Eye (tissue), 1 donor: ENCODE measurements at regions not wholly inside any gene's neighbourhood (a gene's known extent, or its start where the extent isn't known, plus 50 kb on each side); places are given as distances from the start of the nearest gene placed in this dataset.
"Not testable (repeated sequence)": the region's sequence is repeated elsewhere in the genome, so short reads cannot be mapped to it uniquely, and the experiment has no call there.

Experiments
- DNase-seq: peaks from one replicate; pipeline ENCODE4 v3.0.0-alpha.2; 2015

DNA sequence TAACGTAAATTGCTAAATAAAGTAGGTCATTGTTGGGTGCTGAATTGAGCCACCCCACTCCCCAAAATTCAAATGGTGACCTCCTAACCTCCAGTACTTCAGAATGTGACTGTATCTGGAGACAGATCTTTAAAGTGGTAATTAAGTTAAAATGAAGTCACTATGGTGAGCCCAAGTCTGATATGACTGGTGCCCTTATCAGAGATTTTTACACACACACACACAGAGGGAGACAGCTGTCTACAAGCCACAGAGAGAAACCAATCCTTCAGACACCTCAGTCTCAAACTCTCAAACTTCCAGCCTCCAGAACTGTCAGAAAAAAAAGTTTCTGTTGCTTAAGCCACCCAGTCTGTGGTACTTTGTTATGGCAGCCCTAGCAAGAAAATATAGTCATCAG is 879.2 kb upstream of the INTU start:
- DNase-seq, result no peak

DNA sequence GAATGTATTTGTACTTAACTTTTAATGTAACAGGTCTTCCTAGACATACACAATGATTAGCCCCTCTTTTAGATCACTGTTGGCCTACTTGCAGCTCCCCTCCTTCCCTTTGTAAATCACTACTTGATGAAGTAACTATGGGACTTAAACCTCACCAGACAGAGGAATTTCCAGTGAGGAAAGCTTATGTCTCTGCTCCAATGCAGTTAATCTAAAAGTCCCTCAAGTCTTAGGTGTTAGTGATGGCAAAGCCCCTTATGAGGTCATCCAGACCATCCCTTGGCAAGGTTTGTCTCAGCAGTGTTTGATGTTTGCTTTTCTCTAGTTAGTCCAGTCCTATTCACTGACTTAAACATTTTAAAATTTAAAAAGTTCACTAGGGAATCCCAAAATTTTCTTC is 877.3 kb upstream of the INTU start:
- DNase-seq, result no peak

DNA sequence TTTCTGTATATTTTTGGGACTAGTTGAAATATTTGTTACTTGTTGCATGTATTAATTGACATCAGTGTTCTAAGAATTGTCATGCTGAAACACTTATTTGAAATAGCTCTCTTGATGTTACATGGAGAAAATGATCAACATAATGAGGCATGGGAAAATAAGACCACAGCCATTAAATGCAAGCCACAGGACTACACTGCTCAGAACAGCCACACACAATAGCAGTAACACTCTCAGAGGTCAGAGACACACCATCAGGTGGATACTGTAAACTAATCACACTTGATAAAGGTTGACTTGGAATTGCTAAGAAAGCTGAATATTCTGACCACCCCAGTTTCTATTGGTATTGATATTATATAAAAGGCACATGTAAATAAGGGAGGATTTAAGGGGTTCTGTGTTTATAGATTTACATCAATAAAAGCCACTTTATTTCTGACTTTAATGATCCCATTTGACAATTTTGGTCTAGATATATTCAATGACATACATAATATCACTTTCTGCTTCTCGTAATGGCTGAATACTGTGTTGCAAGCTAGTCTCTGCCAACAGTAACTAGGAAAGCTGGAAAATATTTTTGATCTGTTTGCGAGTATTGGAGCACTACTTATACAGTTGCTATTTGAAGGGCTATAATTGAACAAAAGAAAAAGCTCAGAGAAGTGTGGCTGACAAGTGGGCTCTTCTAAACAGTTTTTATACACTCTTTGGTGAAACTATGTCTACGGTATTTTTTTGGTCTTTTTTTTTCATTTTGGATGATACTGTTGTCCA is 876.5 kb upstream of the INTU start:
- no peak for DNase-seq

DNA sequence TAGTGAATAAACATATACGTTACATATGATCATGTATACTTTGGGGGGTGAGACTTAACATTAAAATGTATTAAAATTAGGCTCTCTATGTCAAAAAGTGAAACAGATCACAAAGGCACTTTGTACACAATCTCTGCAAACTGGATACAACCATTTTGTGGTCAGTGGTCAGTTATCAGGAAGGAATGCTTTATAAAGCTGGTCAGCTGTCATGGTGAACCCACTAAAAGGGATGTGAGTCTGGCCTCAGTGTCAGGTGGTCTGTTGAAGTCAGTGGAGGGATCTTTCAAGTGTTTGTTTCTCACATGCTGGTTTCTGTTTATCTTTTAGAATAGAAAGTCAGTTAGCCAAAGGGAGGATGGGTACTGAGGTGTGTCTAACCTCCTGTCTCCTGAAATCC is 875.5 kb upstream of the INTU start:
- DNase-seq, result no peak

DNA sequence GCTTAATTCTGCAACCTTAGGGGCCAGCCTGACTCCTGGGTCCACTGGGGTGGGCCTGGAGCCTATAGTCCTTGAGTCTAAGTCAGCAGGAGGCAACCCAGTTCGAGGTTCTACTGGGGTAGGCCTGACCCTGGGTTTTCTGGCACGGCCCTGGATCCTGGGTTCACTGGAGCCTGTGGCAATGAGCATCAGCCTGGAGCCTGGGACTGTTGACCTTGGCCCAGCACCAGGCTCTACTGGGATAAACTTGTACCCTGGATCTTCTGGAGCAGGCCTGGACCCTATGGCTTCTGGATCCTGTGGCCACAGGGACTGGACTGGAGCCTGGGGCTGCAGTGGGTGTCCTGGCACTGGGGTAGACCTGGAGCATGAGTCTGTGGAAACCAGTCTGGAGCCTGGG is 874.3 kb upstream of the INTU start:
- DNase-seq, result no peak

DNA sequence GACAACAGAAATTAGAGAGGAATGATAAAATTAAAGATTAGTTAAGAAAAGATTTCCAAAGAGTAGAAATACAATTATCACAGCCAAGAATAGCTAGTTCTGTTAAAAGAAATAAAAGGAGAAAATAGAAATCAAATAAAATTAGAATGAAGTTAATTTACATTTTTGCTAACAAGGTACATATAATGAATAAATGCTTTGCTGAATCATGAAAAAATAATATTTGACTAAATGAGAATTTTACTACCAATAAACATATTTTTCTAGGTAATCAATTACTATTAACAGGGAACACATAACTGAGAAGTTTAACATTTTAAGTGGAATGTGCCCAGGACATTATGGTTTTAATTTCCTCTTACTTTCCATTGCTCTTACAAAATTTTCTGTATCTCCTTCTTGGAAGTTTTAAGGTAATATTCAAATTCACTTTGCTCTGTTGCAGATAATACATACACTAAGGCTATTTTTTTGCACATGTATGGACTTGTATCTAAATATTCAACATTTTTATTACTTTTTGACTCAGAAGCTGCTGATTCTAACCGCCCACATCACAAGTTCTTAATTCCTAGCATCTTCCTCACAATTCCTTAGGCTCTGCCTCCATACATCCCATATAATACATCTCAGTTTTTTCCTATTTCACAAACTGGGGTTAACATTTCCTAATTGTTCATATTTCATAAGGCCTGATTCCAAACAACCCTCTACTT is 870.7 kb upstream of the INTU start:
- DNase-seq, result no peak

DNA sequence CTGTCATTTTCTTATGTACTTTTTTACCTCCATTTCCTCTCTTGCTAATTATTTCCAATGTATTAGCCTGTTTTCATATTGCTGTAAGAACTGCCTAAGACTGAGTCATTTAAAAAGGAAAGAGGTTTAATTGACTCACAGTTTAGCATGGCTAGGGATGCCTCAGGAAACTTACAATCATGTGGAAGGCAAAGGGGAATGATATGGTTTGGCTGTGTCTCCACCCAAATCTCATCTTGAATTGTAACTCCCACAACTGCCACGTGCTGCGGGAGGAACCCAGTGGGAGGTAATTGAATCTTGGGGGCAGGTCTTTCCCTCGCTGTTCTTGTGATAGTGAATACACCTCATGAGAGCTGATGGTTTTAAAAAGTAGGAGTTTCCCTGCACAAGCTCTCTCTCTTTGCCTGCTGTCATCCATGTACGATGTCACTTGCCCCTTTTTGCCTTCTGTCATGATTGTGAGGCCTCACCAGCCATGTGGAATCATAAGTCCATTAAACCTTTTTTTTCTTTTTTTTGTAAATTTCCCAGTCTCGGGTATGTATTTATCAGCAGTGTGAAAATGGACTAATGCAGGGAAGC is 870.0 kb upstream of the INTU start:
- DNase-seq, result no peak

DNA sequence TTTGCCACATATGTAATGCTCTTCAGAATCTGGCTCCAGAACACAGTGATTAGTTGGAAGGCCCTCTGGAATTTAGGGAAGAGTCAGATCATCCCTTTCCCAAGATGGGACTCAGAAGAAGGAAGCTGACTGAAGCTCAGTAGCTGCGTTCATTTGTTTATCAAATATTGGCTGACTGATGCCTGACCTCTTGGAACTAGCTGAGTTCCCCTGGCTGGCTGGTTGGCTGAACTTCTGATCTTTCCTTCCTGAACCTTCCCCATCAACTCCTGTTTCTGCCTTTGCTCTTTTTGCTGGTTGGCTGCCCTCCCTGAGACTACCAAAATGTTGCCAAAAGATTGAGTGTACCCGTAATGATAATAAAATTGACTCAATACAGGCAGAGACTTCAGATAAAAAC is 866.5 kb upstream of the INTU start:
- no peak for DNase-seq

DNA sequence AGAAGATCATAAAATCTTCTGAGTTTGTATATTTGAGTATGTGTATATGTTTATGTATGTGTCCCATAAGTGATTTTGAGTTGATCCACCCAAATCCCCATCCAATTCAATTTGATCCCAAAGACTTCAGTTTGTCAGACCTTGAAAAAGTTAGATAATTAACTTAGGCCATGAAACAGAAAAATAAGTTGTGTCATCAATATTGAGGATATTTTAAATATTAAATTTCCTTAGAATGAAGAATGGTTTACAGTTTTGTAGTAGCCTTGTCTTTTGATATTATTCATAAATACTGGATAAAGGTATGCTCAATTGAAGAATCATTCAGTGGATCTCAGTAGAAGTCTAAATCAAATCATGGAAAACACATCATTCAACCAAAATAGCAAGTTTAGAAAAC is 864.4 kb upstream of the INTU start:
- no peak for DNase-seq

DNA sequence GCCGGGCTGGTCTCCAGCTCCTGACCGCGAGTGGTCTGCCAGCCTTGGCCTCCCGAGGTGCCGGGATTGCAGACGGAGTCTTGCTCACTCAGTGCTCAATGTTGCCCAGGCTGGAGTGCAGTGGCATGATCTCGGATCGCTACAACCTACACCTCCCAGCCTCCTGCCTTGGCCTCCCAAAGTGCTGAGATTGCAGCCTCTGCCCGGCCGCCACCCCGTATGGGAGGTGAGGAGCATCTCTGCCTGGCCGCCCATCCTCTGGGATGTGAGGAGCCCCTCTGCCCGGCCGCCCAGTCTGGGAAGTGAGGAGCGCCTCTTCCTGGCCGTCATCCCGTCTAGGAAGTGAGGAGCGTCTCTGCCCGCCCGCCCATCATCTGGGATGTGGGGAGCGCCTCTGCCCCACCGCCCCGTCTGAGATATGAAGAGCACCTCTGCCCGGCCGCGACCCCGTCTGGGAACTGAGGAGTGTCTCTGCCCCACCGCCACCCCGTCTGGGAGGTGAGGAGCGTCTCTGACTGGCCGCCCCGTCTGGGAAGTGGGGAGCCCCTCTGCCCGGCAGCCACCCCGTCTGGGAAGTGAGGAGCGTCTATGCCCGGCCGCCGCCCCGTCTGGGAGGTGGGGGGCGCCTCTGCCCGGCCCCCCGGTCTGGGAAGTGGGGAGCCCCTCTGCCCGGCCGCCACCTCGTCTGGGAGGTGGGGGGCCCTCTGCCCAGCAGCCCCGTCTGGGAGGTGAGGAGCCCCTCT is 861.8 kb upstream of the INTU start:
- DNase-seq, result not testable (repeated sequence)

DNA sequence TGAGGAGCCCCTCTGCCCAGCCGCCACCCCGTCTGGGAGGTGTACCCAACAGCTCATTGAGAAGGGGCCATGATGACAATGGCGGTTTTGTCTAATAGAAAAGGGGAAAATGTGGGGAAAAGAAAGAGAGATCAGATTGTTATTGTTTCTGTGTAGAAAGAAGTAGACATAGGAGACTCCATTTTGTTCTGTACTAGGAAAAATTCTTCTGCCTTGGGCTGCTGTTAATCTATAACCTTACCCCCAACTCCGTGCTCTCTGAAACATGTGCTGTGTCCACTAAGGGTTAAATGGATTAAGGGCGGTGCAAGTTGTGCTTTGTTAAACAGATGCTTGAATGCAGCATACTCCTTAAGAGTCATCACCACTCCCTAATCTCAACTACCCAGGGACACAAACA is 861.1 kb upstream of the INTU start:
- not testable (repeated sequence) for DNase-seq

DNA sequence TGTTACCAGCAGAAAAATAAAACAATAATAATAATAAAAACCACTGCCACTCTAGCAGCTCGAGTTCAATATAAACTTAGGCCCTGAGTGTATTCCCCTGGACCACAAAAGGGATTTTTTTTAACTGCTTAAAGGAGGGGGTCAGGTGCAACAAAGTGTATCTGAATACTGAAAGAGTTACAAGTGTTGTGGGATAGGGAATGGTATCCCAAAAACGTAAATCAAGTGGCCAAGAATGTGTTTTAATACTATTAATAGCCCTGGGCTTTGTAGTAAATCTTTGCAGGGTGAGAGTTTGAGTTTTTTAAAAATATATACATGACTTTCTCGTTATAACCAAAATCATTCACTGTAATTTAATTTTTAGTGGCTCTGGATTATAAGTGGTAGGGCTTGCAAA is 860.1 kb upstream of the INTU start:
- DNase-seq, result no peak

DNA sequence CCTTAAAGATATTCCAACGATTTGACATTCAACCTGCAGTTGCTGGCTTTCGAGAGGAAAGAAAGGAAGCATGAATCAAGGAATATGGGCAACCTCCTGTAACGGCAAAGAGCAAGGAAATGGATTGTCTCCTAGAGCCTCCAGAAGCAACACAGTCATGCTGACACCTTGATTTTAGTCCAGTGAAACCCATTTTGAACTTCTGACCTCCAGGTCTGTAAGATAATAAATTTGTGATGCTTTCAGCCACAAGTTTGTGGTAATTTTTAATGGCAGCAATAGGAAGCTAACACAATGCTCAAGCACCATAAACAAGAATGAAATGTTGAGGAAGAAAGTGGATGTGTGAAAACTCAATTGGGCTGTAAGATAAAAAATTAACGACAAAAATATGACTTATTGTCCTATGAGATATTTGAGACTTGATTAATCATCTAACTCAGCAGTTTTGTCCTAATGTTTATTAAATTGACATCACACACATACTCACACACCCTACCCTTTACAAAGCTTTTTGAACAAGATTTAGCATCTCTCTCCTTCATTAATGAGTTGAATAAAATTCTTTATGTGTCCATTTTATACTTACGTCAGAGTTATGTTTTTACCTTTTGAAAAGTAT is 857.2 kb upstream of the INTU start:
- DNase-seq, result no peak

DNA sequence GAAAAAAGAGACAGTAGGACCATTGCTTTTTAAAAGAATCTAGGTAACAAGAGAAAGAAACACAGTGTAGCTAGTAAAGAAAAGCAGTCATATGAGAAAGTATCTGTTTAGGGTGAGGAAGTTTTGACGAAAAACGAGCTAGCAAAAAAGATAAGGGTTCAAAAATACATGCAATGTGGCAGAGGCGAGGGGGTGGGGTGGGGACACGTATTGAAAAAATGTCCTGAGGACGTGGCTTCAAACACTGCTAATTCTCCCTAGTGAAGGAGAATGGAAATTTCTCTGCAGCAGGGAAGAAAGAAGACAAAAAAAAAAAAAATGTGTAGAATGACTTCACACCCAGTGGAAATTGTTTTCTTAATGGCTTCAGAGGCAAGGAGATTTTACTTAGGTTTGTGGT is 856.4 kb upstream of the INTU start:
- DNase-seq, result no peak

DNA sequence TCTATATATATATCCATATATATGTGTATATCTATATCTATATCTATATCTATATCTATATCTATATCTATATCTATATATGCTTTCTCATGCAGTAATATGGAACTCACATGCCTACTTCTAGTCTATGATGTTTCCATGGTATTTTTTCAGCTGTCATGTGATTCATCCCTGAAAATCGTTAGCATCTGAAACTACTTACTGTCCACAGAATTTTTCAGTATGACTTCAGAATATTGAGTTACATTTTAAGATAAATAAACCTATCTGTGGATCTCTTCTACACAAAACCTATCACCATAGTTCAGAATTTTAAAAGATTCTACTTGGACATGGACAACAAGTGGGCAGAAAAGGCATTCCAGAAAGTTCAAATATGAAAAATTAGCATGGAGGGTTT is 855.1 kb upstream of the INTU start:
- DNase-seq, result peak; percentile 37

DNA sequence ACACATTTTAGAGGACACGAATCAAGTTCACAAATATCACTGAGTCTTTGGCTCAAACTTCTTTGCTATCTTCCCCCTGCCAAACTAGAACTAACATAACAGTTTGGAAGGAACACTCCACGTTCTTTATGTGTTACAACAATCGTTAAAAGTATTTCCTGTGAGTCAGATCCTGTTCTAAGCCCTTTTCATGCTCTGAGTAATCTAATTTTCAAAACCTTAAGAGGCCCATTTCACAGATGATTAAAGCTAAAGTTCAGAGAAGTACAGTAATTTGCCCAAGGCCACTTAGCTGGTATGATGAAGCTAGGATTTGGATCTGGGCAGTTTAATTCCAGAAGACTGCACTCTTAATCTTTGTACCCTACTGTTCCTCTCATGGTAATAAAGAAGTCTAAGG is 854.4 kb upstream of the INTU start:
- DNase-seq, result no peak

DNA sequence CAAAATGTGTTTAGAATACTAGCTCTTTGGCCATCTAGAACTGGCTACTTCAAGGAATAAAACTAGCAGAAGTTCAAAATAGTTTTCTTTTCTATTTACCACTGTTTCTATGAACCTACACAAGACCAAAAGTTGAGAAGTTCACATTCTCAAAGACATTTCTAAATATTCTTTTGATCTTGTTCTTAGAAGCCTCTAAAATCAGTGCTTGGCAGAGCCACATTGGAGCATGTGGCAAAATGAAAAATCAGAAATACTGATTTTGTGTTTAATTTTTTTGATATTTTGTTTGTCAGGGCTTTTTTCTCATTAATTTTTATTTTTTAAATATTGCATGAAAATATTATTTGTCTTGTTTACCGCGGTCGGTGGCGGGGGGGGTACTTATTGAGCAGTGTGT is 853.8 kb upstream of the INTU start:
- DNase-seq, result no peak

DNA sequence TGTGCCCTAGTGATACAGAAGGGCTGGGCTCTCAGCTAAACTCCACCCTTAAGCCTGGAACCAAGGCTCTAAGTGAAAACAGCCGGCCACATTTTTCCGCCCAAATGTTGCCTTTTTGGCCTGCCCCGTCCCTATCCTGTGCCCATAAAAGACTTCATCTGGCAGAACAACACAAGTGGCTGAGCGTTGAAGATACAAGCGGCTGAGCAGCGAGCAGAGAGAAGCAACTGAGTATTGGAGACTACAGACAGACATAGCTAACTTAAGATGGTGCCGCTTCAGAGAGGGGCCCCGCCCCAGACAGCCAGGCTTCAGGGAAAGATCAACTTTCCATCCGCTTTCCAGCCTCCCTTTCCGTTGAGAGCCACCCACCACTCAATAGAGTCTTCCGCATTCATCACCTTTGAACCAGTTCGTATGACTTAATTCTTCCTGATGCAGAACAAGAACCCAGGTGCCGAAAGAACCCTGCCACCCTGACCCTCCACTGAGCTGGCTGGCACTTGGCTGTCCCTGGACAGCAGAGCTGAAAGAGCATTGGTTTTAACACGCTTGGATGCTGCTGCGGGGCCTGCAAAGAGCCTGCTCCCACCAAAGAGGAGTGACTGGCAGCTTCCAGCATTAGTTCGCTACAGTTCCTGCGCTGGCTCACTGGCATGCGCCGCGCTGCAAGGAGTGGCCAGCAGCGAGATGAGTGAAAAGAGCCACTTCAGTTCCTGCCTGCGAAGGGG is 853.2 kb upstream of the INTU start:
- DNase-seq, result no peak

DNA sequence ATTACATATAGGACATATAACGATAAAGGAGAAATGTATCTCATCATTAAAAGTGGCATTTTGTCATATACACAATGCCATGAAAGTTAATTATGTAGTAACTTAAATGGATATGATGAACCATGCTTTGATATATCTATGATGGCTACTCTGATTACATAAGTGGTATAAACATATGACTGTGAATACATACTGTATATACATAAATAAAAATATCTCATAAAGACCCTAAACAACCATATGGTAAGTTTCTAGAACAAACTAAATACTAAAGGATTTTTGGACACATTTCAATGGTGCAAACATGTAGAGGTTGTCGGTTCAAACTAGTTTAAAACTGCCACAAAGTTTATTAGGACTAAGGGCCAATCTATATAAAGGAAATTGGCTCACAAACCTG is 849.6 kb upstream of the INTU start:
- DNase-seq, result no peak

DNA sequence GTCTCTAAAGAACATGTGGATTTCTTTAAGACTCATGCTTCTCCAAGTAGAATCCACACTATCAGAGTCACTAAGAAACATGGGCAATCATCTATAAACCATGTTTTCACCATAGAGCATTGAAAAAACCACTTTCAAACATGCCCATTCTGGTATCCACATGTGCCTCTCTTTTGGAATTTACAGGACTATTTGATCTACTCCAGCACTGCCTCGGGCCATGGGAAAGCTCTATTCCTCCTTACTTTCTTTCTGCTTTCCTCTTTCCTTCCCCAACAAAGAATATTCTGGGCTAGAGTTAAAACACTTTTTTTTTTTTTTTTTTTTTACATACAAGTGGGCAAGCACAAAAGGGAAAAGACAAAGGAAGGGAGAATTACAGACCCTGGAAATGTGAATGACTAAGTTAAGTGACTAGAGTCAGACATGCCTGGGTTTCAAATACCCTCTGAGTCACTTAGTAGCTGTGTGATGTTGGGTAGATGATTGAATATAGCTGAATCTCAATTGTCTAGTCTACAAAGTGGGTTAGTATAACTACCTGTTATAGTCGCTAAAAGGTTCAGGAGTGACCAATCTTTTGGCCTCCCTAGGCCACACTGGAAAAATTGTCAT is 847.7 kb upstream of the INTU start:
- no peak for DNase-seq

DNA sequence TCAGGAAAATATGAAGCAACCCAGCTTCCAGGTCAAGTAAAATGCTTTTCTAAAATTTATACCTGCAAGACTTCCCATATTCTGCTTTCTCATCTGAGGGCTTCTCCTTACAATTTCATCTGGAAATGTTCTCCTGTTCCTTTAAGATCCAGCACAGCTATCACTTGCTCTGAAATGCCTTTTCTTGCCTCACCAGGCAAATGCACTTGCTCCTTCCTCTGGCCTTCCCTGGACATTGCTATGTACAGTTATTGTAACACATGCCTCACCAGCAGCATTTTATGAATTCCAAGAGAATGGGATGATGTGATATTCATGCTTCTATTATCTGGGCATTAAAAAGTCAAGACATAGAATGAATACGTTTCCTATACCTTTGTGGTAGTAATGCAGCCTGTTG is 842.1 kb upstream of the INTU start:
- DNase-seq, result no peak

DNA sequence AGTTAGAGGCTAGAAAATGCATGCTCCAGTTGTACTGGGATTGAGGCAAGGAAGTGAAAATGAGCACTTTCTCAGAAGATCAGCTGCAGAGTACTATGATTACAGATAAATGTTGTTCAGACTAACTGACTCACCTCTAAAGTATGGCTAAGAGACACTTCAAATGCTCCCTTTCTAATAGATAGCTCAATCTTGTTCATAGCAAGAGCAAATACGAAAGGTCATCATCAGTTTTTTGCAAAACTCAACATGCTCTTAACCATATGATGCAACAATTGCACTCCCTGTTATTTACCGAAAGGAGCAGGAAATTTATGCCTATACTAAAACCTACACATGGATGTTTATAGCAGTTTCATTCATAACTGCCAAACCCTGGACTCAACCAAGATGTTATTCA is 838.4 kb upstream of the INTU start:
- DNase-seq, result no peak
